Colonic mucosa (tissue), 4 donors: ENCODE measurements at regions not wholly inside any gene's neighbourhood (a gene's known extent, or its start where the extent isn't known, plus 50 kb on each side); places are given as distances from the start of the nearest gene placed in this dataset.

Experiments used
- DNase-seq: peaks from one replicate; pipeline ENCODE4 v3.0.0-alpha.2; 2020
- H3K27ac ChIP-seq: fragments of 200-600 bp; one replicate; pipeline ENCODE4 v1.8.0; 2021
- H3K27me3 ChIP-seq: fragments of 200-600 bp; one replicate; pipeline ENCODE4 v1.8.0; 2021
- H3K36me3 ChIP-seq: fragments of 200-600 bp; one replicate; pipeline ENCODE4 v1.8.0; 2021
- H3K4me1 ChIP-seq: fragments of 200-600 bp; one replicate; pipeline ENCODE4 v1.8.0; 2021; ENCODE audit warnings: mild to moderate bottlenecking
- H3K4me3 ChIP-seq: fragments of 200-600 bp; one replicate; pipeline ENCODE4 v1.8.0; 2021
- H3K9ac ChIP-seq, 2 donors: one replicate each; pipeline ENCODE4 v1.7.0; 2013; ENCODE audit warnings: control low read depth in 2 of 2, low read depth in 2 of 2, low read length in 2 of 2
- H3K9me3 ChIP-seq: fragments of 200-600 bp; one replicate; pipeline ENCODE4 v1.8.0; 2021
- CTCF ChIP-seq: fragments of 200-600 bp; IDR thresholded peaks from one replicate; pipeline ENCODE4 v1.8.0; 2022; ENCODE audit warnings: antibody characterized with exemption, mild to moderate bottlenecking
- intact Hi-C: fragments of 100-400 bp; cut with DNase I; formaldehyde crosslinking; loops from one replicate; pipeline ENCODE4 v1.14.1; 2022
- donor health status: healthy.
- donor health status: DM: no; HTN: no; CAD: no.
- donor health status: DM: no; HTN: no; CAD: no.

- no peaks in the 10 kb centered on the region for H3K9me3 ChIP-seq
- no peaks in the 10 kb centered on the region for H3K36me3 ChIP-seq
- DNase-seq: no peak
Observed at GRCh38 chr5:92749943-92750342, 831.1 kb downstream of the NR2F1-AS1 start.

GRCh38 chr5:92748072-92748676 is 832.8 kb downstream of the NR2F1-AS1 start:
- TF ChIP-seq CTCF: no peak
- no peak overlapping the region for H3K27ac ChIP-seq
- no peak overlapping the region for H3K9ac ChIP-seq
- no peaks in the 10 kb centered on the region for H3K9me3 ChIP-seq
- no peaks in the 10 kb centered on the region for H3K27me3 ChIP-seq
- no peak overlapping the region for H3K4me3 ChIP-seq
- no peaks in the 10 kb centered on the region for H3K36me3 ChIP-seq
- no peaks in the 10 kb centered on the region for H3K4me1 ChIP-seq
- intact Hi-C loops: no loop called here
- DNase-seq: no peak

More at GRCh38 chr5:92749943-92750342, 831.1 kb downstream of the NR2F1-AS1 start:
- Histone ChIP-seq H3K4me1 (no peaks in the 10 kb centered on the region), H3K27me3 (no peaks in the 10 kb centered on the region), H3K9ac (no peak overlapping the region), H3K27ac (no peak overlapping the region), H3K4me3 (no peak overlapping the region)
- intact Hi-C loops: no loop called here
- TF ChIP-seq CTCF: no peak

GRCh38 chr5:92741906-92742305 is 839.1 kb downstream of the NR2F1-AS1 start:
- Histone ChIP-seq H3K36me3 (no peaks in the 10 kb centered on the region), H3K9me3 (no peaks in the 10 kb centered on the region), H3K27me3 (no peaks in the 10 kb centered on the region), H3K4me1 (no peaks in the 10 kb centered on the region), H3K4me3 (no peak overlapping the region), H3K27ac (no peak overlapping the region), H3K9ac (no peak overlapping the region)
- no peak for TF ChIP-seq CTCF
- no peak for DNase-seq
- intact Hi-C loops: no loop called here

GRCh38 chr5:92734211-92734940 is 846.6 kb downstream of the NR2F1-AS1 start:
- Histone ChIP-seq H3K27ac (no peak overlapping the region), H3K4me3 (no peak overlapping the region), H3K9ac (no peak overlapping the region), H3K36me3 (no peaks in the 10 kb centered on the region), H3K9me3 (no peaks in the 10 kb centered on the region), H3K27me3 (no peaks in the 10 kb centered on the region), H3K4me1 (no peaks in the 10 kb centered on the region)
- intact Hi-C loops: no loop called here
- no peak for DNase-seq
- no peak for TF ChIP-seq CTCF

GRCh38 chr5:92730486-92730885 is 850.5 kb downstream of the NR2F1-AS1 start:
- no peak overlapping the region for H3K9ac ChIP-seq
- no peaks in the 10 kb centered on the region for H3K9me3 ChIP-seq
- no peak overlapping the region for H3K27ac ChIP-seq
- no peak for TF ChIP-seq CTCF
- intact Hi-C loops: no loop called here
- H3K4me3 ChIP-seq: no peak overlapping the region
- H3K36me3 ChIP-seq: no peaks in the 10 kb centered on the region
- DNase-seq: no peak
- H3K4me1 ChIP-seq: no peaks in the 10 kb centered on the region
- H3K27me3 ChIP-seq: no peaks in the 10 kb centered on the region
